ENCODE measurements at regions not wholly inside any gene's neighbourhood (a gene's known extent, or its start where the extent isn't known, plus 50 kb on each side); places are given as distances from the start of the nearest gene placed in this dataset.

DNA sequence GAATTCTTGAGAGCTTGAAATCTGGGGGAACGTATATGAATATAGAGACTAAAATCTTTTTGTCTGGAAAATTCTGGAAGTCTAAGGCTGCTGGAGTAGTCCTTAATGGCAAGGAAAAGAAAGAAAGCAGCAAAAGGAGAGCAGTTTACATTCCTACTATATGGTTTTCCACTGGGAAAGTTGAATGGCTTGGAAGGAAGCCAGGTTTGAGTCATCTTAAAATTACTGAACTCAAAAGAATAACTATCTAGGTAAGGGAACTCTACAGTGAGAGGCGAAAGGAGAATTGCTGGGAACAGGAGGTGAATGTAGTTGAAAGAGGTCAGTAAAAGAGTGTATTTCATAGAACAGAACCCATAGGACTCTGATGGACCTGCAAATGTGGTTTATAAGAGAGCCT is 258.1 kb upstream of the EDIL3 start:
- no peaks in the 10 kb centered on the region for H3K9me3 ChIP-seq (ENCODE audit: low read length)
- no peak overlapping the region for H2AFZ ChIP-seq (ENCODE audit: low read depth, low read length)
- H3K36me3 ChIP-seq (ENCODE audit: insufficient read depth, low read length) = no peaks in the 10 kb centered on the region
- H3K9ac ChIP-seq (ENCODE audit: low read length) = no peak overlapping the region
- H3K27ac ChIP-seq (ENCODE audit: low read length) = no peak overlapping the region
- TF ChIP-seq, protein P1, sequence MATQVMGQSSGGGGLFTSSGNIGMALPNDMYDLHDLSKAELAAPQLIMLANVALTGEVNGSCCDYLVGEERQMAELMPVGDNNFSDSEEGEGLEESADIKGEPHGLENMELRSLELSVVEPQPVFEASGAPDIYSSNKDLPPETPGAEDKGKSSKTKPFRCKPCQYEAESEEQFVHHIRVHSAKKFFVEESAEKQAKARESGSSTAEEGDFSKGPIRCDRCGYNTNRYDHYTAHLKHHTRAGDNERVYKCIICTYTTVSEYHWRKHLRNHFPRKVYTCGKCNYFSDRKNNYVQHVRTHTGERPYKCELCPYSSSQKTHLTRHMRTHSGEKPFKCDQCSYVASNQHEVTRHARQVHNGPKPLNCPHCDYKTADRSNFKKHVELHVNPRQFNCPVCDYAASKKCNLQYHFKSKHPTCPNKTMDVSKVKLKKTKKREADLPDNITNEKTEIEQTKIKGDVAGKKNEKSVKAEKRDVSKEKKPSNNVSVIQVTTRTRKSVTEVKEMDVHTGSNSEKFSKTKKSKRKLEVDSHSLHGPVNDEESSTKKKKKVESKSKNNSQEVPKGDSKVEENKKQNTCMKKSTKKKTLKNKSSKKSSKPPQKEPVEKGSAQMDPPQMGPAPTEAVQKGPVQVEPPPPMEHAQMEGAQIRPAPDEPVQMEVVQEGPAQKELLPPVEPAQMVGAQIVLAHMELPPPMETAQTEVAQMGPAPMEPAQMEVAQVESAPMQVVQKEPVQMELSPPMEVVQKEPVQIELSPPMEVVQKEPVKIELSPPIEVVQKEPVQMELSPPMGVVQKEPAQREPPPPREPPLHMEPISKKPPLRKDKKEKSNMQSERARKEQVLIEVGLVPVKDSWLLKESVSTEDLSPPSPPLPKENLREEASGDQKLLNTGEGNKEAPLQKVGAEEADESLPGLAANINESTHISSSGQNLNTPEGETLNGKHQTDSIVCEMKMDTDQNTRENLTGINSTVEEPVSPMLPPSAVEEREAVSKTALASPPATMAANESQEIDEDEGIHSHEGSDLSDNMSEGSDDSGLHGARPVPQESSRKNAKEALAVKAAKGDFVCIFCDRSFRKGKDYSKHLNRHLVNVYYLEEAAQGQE (IDR thresholded peaks at IDR 0.05; ENCODE audit: borderline replicate concordance) = no peak
- no peak for TF ChIP-seq MXI1 (conservative IDR thresholded peaks at IDR 0.05; ENCODE audit: poor library complexity, severe bottlenecking)
- no peak for TF ChIP-seq SMC3 (conservative IDR thresholded peaks at IDR 0.05; ENCODE audit: poor library complexity)
- no peak for TF ChIP-seq EZH2 (IDR thresholded peaks at IDR 0.05; ENCODE audit: borderline replicate concordance, insufficient read depth, low read length, poor library complexity, severe bottlenecking)
- no peak for TF ChIP-seq RAD21 (conservative IDR thresholded peaks at IDR 0.05)
- TF ChIP-seq TAF1 (IDR thresholded peaks at IDR 0.05; ENCODE audit: low read depth) = no peak
- no peak overlapping the region for H3K4me2 ChIP-seq (ENCODE audit: low read length)
- H3F3A ChIP-seq (ENCODE audit: insufficient read depth, low read length, poor library complexity, severe bottlenecking) = no peaks in the 10 kb centered on the region
- no peak overlapping the region for H3K4me3 ChIP-seq (ENCODE audit: low read length)
- no peaks in the 10 kb centered on the region for H3K27me3 ChIP-seq (ENCODE audit: insufficient read depth, low read depth, low read length)
- H4K20me1 ChIP-seq (ENCODE audit: insufficient read depth) = no peaks in the 10 kb centered on the region
- H3K79me2 ChIP-seq (replicated peaks; ENCODE audit: insufficient read depth, low read length) = no peaks in the 10 kb centered on the region
- no peaks in the 10 kb centered on the region for H3K9me2 ChIP-seq (ENCODE audit: insufficient read depth, low read length)

DNA sequence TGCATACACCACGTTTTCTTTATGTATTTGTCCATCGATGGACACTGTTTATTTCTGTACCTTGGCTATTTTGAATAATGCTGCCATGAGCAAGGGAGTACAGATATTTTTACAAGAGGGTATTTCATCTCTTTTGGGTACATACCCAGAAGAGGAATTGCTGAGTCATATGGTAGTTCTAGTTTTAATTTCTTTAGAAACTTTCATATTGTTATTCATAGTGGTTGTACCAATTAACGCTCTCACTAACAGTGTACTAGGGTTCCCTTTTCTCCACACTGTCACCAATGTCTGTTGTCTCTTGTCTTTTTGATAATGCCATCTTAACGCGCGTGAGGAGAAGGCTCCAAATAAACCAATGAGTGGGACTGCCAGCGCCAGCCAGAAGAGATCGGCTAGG is 257.6 kb upstream of the EDIL3 start:
- Histone ChIP-seq H4K20me1 (ENCODE audit: insufficient read depth) (no peaks in the 10 kb centered on the region), H3K9me2 (ENCODE audit: insufficient read depth, low read length) (no peaks in the 10 kb centered on the region), H3K79me2 (replicated peaks; ENCODE audit: insufficient read depth, low read length) (no peaks in the 10 kb centered on the region), H3F3A (ENCODE audit: insufficient read depth, low read length, poor library complexity, severe bottlenecking) (no peaks in the 10 kb centered on the region), H3K27ac (ENCODE audit: low read length) (no peak overlapping the region), H3K27me3 (ENCODE audit: insufficient read depth, low read depth, low read length) (no peaks in the 10 kb centered on the region), H3K36me3 (ENCODE audit: insufficient read depth, low read length) (no peaks in the 10 kb centered on the region), H3K9ac (ENCODE audit: low read length) (no peak overlapping the region), H3K4me3 (ENCODE audit: low read length) (no peak overlapping the region), H3K9me3 (ENCODE audit: low read length) (no peaks in the 10 kb centered on the region), H2AFZ (ENCODE audit: low read depth, low read length) (no peak overlapping the region), H3K4me2 (ENCODE audit: low read length) (no peak overlapping the region)
- TF ChIP-seq TAF1 (IDR thresholded peaks at IDR 0.05; ENCODE audit: low read depth) = no peak
- TF ChIP-seq EP300 (conservative IDR thresholded peaks at IDR 0.05; ENCODE audit: poor library complexity, severe bottlenecking) = no peak
- no peak for TF ChIP-seq POLR2AphosphoS5 (IDR thresholded peaks at IDR 0.05)
- no peak for TF ChIP-seq MXI1 (conservative IDR thresholded peaks at IDR 0.05; ENCODE audit: poor library complexity, severe bottlenecking)
- no peak for TF ChIP-seq RAD21 (conservative IDR thresholded peaks at IDR 0.05)
- no peak for TF ChIP-seq EZH2 (IDR thresholded peaks at IDR 0.05; ENCODE audit: borderline replicate concordance, insufficient read depth, low read length, poor library complexity, severe bottlenecking)
- TF ChIP-seq, protein P1 (IDR thresholded peaks at IDR 0.05; ENCODE audit: borderline replicate concordance) = no peak
- TF ChIP-seq, protein P2, sequence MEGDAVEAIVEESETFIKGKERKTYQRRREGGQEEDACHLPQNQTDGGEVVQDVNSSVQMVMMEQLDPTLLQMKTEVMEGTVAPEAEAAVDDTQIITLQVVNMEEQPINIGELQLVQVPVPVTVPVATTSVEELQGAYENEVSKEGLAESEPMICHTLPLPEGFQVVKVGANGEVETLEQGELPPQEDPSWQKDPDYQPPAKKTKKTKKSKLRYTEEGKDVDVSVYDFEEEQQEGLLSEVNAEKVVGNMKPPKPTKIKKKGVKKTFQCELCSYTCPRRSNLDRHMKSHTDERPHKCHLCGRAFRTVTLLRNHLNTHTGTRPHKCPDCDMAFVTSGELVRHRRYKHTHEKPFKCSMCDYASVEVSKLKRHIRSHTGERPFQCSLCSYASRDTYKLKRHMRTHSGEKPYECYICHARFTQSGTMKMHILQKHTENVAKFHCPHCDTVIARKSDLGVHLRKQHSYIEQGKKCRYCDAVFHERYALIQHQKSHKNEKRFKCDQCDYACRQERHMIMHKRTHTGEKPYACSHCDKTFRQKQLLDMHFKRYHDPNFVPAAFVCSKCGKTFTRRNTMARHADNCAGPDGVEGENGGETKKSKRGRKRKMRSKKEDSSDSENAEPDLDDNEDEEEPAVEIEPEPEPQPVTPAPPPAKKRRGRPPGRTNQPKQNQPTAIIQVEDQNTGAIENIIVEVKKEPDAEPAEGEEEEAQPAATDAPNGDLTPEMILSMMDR (IDR thresholded peaks at IDR 0.05; ENCODE audit: poor library complexity, severe bottlenecking) = no peak
- TF ChIP-seq SMC3 (conservative IDR thresholded peaks at IDR 0.05; ENCODE audit: poor library complexity) = no peak

All from neural cell (in vitro differentiated cells).